GM18502 (cell line): ENCODE measurements at regions not wholly inside any gene's neighbourhood (a gene's known extent, or its start where the extent isn't known, plus 50 kb on each side); places are given as distances from the start of the nearest gene placed in this dataset.

ENCODE experiments used
- ATAC-seq: cut with Tn5 transposase; IDR thresholded peaks from one replicate; pipeline ENCODE4 v1.9.1; 2021; ENCODE audit warnings: mild to moderate bottlenecking; ENCODE audit not compliant: unreplicated experiment, poor library complexity

DNA sequence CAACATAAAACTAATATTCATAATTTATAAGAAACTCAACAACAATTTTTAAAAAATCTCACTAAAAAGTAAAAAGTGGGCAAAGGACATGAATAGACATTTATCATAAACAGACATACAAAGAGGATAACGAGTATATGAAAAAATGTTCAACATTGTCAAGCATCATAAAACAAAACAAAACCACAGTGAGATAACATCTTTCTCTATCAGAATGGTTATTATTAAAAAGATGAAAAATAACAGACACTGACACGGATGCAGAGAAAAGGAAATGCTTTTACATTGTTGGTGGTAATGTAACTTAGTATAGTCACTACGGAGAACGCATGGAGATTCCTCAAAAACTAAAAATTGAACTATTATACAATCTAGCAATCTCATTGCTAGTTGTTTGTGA lies 813.0 kb downstream of the LUZP2 start:
- no peak for ATAC-seq

DNA sequence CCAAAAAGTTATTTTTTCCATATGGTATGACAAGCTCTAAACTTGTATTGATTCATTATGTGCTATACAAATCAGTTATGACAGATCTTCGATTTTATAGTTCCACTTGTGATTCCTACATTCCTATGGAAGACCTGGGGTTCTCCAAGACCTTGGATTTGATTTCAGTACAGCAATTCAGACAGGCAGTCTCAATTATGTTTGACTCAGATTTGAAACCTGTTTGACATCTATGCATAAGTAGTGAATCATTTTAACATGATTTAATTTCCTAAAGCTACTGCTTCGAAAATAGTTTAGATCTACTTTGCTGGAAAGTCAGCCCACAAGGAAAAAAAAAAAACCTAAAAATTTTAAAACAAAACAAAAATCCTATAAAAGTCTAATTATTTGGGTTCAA lies 820.4 kb downstream of the LUZP2 start:
- ATAC-seq = no peak

DNA sequence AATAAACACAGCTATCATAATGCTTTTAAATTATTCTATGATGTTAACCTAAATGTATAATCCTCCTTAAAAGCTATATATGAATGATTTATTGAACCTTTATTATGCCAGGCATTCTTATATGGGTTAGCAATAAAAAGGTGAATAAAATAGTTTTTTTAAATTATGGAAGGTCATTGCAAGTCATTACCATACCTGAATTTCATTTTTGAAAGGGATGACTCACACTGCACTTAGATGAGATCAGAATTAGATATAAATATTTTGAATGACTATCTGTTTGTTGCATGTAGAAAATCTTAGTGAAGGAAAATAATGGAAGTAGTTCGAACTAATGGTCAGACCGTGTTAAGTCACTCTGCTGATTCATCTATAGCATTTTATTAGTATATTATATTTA lies 822.3 kb downstream of the LUZP2 start:
- ATAC-seq = no peak

DNA sequence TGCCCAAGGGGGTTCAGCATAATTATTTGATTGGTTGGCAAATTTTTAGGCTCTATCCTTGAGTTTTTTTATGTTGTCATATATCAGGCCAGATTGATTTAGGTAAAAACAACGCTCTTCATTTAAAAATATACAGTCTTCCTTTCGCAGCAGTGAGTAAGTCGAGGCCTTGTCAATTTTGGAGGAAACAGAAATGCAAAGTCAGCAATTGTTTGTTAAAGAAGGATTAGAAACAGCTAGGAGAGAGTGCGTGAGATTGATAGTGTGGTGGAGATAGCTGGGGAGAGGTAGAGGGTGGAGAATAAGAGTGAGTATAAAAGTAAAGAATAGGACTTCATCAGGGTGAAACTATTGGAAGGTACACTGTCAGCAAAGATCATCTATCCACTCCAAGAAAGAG lies 830.8 kb downstream of the LUZP2 start:
- ATAC-seq = no peak

DNA sequence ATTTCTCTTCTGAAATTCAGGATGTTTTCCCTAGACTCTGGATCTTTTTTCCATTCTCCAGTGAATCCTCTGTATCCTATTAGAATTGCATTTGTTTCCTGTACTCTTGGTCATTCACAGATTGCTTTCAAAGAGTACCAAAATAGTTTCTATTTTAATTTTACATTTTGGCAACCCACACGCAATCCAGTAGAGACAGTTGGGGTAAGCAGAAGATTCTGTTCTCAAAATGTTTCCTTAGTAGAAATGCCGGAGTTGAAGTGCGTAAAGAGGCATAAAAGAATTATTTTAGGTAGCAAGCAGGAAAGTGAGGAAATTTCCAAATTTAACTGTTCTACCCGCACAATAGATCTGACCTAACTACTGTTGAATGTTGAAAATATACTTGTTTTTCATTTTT lies 842.4 kb downstream of the LUZP2 start:
- no peak for ATAC-seq

DNA sequence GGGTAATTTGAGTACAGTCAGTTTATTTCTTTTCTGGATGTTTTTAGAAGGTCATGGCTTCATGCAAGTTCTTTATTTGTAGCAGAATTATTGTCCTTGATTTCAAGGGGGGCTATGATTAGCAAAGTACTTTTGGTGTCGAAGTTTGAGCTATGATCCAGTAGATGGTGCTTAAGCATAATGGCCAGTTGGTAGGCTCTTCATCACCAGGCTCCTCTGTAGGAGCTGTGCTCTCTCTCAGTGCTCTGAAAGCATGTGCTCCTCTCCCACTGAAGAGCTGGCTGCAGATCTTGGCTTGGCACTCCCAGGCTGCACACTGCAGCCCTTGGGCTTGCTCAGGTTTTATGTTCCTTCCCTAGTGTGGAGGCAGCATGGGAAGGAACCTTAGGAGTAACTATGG lies 852.7 kb downstream of the LUZP2 start:
- no peak for ATAC-seq

DNA sequence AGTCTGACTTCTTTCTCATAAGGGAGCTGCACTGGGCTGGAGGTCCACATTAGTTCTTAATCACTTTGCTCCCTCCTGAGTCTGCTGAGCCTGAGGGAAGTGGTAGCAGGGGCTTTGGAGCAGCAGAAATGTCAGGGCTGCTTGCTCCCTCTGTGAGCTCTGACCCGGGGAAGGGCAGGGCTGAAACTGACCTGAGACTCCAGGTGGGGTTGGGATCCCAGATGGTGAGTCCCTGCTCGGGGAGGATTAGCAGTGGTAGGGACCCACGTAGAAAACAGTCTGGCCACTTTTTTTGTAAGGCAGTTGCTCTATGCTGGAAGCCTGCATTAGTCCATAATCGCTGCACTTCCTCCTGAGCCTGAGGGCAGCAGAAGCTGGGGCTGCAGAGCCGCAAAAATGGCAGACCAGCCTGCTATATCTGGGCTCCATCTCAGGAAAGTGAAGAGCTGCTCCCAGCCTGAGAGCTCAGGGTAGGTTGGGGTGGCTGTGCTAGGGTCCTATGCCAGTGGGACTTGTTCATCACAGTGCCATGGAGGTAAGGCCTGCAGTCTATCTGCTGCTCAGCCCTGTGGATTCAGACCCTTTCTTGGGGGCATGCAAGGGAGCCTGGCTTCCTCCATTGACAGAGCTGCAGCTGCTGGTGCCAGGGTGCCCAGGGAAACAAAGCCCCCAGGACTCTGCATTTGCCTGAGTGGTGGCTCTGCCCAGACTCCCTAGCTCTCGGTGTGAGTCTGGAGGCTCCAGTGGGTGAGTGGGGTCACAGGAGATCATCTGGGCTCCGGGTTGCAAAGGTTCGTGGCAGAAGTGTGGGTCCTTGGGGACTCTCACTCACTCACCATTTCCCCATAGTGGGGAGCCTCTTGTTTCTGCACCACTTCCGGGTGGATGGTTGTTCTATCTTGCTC lies 854.3 kb downstream of the LUZP2 start:
- no peak for ATAC-seq

DNA sequence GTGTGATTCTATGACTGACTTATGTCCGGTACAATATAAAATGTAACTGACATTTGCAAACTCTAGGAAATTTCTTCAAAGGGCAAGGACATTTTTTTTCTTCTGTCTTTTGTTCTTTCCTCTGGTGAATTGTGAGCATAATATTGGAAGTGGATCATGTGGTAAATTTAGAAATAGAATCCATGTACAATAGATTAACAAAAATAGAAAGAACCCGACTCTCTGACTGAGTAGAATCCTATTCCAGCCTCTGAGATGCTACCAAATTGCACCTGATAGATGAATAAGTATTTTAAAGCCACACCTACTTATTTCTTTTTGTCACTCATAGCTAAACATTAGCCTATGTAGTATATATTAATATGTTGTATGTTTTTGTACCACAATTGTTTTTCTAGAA lies 860.3 kb downstream of the LUZP2 start:
- no peak for ATAC-seq

DNA sequence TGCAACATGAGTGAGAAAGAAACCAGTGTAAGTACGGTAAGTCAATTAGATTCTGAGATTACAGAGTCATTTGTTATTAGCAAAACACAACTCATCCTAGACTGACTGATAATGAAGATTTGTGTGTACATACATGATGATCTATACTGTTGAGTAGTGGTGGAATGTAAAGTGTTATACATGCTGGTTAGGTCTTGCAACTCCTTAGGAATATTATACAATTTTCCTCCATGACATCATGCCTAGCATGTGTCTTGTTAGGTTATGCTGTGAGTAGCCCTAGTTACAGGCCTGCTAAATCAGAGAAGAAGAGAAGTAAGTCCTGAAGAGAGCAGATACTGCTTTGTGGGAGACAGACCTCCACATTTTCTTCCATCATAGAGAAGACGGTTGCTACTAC lies 880.6 kb downstream of the LUZP2 start:
- no peak for ATAC-seq

DNA sequence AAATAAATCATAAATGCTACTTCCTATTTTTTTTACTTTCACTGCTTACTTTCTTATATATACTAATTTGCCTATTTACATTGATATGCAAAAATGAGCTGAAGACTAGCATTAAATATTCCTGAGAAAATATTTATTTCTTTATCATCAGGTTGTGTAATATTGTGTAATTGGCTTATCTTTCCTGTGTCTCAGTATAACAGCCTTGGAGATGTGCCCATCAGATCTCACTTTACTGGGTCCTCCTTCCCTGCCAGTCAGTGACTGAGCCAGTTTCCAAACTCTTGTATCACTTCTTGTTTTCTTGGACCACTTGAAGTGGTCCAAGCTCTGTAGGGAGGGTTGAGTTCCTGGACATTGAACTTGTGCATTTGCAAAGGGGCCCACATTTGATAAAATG lies 900.0 kb downstream of the LUZP2 start:
- no peak for ATAC-seq

DNA sequence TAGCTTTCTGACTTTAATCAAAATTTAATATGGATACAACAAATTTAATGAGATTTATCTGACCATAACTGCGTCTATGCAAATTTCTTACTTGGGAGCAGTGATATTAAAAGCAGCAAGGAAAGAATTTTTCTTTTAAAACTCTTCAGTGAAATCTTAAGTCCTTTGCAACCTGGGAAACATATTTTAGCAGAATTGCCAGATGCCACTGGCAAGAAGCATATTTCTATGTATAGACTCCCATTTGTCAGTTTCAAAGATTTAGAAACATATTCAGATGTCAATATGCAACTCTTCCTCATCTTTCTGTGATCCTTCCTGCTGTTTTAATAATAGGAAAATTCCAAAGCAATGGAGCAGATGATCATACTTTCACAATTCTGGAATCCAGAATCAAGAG lies 911.3 kb downstream of the LUZP2 start:
- ATAC-seq = no peak

DNA sequence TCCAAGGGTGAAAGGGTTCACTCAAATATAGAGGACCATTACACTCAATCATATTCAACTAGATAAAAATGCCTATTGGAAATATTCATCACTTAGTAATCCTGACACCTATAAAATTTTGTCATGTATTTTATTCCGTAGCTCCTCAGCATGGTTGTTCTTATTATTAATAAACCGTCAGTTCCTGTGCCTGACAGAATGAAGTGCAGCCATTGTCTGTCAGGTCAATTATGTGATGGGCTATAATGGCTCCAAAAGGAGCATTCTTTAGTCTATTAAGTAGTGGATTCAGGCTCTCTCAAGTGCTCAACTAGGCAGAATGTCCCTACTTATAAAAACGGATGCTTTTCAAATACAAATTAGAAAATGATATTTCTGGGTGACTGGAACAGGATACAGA lies 916.1 kb upstream of the ANO3 start:
- ATAC-seq = no peak

DNA sequence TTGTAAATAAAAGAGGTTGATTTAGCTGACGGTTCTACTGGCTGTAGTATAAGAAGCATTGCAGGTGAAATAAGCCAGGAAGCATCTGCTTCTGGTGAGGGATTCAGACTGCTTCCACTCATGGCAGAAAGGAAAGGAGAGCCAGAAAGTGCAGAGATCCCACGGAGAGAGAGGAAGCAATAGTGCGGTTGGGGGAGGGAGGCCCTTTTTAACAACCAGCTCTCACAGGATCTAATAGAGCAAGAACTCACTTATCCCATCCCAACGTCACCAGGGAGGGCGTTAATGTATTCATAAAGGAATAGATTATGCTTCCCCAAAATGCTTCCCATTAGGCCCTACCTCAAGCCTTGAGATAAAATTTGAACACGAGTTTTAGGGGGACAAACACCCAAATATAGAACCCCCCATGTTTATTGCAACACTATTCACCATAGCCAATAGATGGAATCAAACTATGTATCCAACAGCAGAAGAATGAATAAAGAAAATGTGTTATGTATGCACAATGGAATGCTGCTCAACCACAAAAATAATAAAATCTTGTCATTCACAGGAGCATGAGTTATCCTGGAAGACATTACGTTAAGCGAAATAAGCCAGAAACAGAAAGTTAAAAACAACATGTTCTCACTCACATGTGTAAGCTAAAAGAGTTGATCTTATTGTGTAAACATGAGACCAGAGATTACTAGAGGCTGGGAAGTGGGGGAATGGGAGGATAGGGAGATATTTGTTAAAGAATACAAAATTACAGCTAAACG lies 908.3 kb upstream of the ANO3 start:
- no peak for ATAC-seq

DNA sequence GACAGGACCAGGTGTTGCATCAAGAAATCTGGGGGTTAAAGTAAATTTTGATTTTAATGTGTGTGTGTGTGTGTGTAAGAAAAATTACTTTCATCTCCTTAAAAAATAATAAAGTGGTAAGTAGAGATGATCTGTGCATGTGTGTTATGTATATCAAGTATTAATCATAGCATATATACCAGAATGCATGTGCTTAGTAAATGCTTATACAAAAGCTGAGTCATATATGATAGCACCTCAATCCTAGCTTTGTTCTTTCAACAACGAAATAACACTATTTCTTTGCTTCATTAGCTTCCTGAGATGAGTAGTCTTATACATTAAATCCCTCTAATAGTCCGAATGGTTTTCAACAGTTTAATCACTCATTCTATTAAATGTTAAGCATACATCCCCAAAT lies 899.6 kb upstream of the ANO3 start:
- ATAC-seq = no peak

DNA sequence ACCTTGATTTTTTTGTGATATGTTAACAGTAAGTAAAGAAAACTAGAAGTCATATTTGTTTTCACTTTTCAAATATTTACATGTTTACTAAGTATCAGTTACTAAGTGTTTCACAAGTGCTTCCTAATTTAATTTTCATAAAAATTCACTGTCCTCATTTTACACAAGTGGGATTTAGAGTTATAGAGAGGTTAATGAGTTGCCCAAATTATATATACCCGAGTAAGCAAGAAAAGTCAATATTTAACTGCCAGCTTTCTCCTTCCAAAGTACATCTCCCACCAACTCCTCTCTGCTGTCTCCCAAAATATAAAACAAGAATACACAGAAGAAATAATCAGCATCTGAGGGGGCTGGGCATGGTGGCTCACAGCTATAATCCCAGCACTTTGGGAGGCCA lies 896.7 kb upstream of the ANO3 start:
- ATAC-seq = no peak

DNA sequence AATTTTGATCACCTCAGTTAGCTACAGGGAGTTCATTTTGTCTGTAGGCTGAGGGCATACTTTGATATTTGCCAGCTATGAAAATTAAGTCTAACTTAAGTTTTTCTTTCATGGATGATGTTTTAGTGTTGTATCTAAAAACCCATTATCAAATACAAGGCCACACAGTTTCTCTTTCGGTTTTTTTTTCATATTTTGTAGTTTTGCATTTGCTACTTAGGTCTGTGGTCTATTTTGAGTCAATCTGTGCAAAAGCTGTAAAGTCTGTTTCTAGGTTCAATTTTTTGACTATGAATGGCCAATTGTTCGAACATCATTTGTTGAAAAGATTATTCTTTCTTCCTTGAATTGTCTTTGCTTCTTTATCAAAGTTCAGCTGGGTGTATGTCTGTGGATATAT lies 895.6 kb upstream of the ANO3 start:
- no peak for ATAC-seq

DNA sequence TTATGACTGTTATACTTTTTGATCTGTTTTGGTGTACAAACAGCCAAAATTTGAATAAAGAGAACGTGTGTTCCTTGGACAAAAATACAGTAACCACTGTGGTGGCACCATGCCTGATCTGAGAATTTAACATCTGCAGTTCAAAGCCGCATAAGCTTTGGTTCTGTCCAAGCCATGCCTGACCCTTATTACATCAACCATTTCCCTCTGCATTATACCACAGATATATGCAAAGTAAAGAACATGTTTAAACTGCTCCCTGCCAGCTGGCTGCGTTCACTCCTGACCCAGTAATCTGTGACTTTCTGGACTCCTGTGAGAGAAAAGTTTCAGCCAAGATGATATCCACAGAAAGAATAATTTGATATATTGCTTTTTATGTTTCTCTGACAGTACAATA lies 890.5 kb upstream of the ANO3 start:
- ATAC-seq = no peak

DNA sequence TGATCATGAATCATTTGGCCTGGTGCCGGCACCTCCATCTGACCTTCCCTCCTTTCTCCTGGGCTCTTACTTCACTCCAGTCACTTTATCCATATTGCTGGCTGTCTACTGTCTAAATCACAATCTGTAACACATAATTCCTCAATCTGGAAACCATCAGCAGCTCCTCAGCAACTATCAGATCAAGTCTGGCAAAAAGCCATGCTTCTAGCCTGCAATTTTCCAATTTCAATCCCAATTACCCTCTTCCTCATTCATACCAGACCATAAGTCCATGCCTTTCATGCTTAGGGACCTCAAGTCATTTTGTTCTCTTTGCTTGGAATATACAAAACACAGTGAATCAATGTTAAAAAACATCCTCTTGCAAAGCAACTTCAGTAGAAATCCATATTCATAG lies 882.8 kb upstream of the ANO3 start:
- ATAC-seq = no peak

DNA sequence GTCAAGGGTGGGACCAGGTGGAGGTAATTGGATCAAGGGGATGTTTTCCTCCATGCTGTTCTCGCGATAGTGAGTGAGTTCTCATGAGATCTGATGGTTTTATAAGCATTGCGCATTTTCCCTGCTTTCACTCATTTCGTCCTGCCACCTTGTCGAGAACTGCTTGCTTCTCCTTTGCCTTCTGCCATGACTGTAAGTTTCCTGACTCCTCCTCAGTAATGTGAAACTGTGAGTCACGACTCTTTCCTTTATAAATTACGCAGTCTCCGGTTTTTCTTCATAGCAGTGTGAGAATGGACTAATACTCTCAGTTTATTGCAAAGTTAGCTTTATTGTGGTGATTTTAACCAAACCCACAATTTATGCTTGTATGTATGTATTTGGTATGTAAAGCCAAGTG lies 878.5 kb upstream of the ANO3 start:
- no peak for ATAC-seq

DNA sequence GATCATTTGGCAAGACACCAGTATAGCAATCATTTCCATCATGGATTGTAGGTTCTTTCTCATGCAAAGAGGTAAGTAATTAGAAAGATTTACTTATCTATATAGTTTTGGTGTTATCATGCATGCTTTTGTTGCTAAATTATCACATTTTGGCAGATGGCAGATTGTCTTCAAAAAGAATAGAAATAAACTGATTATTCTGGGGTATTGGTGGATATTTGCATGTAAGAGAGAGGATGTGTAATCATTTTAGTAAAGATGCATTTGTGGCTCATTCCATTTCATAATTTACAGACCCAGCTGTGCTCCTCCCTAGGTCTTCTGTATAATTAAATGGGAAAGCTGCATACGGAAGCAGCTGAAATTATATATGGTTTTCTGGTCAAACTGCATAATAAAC lies 875.7 kb upstream of the ANO3 start:
- no peak for ATAC-seq

DNA sequence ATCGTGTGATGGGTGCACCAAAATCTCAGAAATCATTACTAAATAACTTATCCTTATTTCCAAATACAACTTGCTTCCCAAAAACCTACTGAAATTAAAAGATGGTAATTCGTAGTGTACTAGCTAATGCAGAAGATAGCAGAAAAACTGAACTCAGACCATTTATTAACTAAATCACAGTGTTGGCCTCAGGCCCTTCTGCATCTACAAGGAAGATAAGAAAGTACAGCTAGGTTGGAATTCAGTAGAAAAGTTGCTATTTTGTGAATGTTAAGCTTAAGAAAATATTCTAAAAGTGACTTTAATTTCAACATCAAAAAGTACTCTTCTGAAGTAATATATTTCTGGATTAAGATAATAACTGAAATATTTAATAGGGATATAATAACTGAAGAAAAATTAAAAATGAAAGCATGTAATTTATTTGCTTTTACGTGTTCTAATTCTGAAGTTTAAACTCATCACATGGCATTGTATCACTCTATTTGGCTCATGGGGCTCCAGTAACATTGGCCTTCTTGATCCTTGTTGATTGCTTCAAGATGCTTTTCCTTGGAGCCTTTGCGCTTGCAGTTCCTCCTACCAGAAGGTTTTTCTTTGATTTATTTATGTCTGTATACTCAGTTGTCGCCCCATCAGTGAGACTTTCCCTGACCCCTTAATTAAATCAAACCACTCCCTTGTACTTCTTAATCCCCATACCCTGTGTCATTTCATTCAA lies 847.9 kb upstream of the ANO3 start:
- ATAC-seq = no peak
